Muscle of arm (tissue), 1 donor: ENCODE measurements at regions not wholly inside any gene's neighbourhood (a gene's known extent, or its start where the extent isn't known, plus 50 kb on each side); places are given as distances from the start of the nearest gene placed in this dataset.
"Not testable (repeated sequence)": the region's sequence is repeated elsewhere in the genome, so short reads cannot be mapped to it uniquely, and the experiment has no call there.

Experiments
- DNase-seq: peaks from one replicate; pipeline ENCODE4 v3.0.0-alpha.2; 2013

- no peak for DNase-seq
Measured at GRCh38 chr19:56894626-56895025, 54.1 kb upstream of the PEG3 start.

- DNase-seq = no peak
Measured at GRCh38 chr19:56896095-56896494, 55.6 kb upstream of the PEG3 start.

DNA sequence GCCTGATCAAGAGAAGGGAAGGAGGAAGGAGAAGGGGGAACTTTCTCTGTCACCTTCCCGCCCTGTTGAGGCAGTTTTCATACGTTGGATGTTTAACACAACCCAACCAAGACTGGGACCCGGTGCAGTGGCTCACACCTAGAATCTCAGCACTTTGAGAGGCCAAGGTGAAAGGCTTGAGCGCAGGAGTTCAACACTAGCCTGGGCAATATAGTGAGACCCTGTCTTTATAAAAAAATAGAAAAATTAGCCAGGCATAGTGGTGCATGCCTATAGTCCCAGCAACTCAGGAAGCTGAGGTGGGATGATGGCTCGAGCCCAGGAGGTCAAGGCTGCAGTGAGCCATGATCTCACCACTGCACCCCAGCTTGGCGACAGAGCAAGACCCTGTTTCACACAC is 59.4 kb upstream of the PEG3 start:
- no peak for DNase-seq

DNA sequence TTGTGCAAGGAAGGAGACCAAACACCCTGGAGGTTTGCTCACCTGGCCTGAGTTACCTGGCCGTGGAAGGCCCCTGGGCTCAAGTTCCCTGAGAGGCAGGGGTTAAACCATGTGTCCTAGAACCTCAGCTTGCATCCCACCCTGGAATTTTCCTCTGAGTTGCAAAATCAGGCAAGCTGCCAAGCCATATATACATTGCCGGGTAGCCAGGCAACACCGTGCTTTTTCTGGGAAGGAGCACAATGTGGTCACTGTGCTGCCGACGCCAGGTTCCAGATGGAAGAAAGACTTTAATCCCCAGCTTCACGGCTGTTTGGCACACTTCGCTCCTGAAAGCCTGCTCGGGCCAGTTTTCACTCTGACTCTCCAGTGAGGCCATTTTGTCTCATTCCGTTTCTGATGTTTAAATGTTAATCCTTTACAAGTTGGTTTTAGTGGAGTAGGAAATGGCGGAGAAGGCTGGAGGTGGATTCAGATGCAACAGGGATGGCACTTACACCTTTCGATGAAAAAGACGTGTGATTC is 60.1 kb upstream of the PEG3 start:
- DNase-seq = peak; percentile 94

- DNase-seq = peak; percentile 62
Measured at GRCh38 chr19:56905631-56906150, 65.2 kb upstream of the PEG3 start.

GRCh38 chr19:56912401-56913112 is 72.0 kb upstream of the PEG3 start:
- DNase-seq = no peak

DNA sequence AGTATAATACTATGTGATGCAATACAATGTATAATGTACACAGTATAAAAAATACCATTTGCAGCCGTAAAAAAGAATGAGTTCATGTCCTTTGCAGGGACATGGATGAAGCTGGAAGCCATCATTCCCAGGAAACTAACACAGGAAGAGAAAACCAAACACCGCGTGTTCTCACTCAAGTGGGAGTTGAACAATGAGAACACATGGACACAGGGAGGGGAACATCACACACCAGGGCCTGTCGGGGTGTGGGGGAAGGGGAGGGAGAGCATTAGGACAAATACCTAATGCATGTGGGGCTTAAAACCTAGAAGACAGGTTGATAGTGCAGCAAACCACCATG is 72.6 kb upstream of the PEG3 start:
- DNase-seq = not testable (repeated sequence)

GRCh38 chr19:56916528-56916927 is 76.0 kb upstream of the PEG3 start:
- DNase-seq = no peak

GRCh38 chr19:56917529-56917928 is 77.0 kb upstream of the PEG3 start:
- no peak for DNase-seq

DNA sequence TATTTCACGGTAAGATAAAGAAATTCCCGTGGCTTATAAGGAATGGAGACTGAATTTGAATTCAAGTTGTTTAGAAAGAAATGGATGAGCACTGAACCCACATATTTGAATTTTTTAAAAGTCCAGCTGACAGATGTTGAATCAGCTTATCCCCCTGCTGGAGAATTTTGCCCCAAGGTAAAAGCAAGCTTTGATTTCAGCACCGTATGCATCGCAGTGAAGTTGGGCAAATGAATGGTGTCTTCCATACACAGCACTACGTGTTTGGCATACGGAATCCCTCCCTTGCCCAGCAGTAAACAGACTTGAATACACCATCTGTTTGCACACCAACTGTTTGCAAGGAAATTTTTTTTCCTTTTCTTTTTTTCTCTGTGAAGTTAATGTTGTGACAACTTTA is 77.5 kb upstream of the PEG3 start:
- DNase-seq = no peak

DNA sequence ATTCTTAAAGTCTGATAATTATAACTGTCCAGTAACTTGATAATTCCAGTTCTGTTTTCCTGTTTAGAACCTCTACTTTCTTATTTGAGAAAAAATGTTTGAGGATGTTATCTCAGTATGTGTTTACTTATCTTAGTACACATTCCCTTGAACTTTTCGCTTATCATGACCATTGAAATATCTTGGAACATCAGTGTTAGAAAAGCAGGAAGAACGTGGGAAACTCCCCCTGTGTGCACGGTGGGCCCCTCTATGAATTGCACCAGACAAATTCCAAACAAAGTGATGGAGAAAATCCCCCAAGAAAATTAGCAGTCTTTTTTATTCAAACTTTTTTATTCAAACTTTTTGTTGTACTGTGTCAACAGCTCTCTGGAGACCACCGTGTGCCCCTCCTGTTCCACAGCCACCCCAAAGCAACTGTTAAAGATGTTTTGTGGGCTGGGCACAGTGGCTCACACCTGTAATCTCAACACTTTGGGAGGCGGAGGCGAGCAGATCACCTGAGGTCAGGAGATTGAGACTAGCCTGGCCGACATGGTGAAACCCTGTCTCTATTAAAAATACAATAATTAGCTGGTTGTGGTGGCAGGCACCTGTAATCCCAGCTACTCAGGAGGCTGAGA is 78.3 kb upstream of the PEG3 start:
- DNase-seq = no peak

- DNase-seq = no peak
Measured at GRCh38 chr19:56919308-56919995, 78.9 kb upstream of the PEG3 start.

- DNase-seq = not testable (repeated sequence)
Measured at GRCh38 chr19:56926094-56926493, 85.6 kb upstream of the PEG3 start.

- no peak for DNase-seq
Measured at GRCh38 chr19:56927294-56927693, 86.8 kb upstream of the PEG3 start.

- DNase-seq = no peak
Measured at GRCh38 chr19:56927791-56928207, 87.3 kb upstream of the PEG3 start.

DNA sequence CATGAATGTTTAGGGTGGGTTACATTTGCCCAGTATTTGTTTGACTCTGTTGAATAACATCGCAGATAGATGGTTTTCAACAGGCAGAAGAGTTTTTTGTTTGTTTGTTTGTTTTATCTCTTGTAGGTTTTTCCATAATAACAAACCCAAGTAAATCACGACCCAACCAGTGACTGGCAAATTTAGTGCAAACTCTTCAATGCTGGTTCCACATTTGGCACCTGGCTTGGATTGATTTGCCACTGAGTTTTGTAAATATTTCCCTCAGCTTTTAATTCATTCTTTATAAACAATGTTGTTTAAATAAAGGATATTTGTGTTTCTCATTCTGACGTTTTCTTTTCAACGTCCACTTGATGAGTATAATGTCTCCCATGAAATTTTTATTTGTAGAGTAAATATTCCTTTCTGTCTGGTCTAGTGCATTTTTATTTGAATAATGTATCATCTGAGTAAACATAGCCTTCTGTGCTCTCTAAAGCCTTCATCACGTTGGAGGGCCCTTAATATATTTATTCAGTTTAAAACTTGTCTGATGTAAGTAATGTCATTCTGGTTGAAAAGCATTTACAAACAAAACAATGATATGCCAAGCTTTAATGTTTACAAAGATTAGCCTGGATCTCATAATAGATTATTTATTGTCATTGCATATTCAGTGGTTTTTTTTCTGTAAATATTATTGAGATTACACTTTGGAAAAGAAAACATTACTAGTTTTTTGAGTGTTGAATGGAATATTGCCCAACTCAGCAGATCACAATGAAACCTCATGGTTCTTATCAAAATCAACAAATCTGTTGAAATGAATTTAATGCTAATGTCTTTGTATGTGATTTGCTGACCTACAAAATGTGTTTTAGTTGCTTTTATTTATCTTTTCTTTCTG is 90.4 kb upstream of the PEG3 start:
- DNase-seq = no peak

DNA sequence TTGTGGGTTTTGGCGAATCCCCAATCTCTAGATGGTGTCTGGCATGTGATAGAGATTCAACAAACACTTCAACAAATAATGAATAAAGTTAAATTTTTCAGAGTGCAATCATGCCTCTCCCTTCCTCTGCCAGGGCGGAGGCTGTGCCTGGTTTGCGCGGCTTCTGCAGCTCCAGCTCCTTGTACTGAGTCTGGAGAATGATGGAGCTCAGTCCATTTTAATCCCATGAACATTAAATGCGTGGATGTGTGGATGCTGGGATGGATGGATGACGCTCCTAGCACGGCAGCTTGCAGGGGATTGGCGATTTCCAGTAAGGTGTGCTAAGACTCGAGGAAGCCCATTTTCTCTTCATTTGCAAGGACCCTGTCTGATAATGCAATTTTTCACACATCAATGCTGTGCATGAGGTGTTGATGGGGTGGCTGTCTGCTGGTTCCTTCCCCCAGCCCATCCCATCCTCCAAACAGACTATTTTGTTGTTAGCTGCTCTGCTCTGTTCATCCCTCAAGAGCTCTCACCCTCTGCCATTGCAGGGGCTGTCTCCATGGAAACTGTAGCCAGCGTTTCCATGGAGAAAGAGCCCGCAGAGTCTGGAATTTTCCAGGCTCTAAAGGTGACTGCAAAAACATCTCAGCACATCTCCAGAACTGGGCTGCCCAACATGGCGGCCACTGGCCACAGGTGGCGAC is 92.6 kb upstream of the PEG3 start:
- no peak for DNase-seq

DNA sequence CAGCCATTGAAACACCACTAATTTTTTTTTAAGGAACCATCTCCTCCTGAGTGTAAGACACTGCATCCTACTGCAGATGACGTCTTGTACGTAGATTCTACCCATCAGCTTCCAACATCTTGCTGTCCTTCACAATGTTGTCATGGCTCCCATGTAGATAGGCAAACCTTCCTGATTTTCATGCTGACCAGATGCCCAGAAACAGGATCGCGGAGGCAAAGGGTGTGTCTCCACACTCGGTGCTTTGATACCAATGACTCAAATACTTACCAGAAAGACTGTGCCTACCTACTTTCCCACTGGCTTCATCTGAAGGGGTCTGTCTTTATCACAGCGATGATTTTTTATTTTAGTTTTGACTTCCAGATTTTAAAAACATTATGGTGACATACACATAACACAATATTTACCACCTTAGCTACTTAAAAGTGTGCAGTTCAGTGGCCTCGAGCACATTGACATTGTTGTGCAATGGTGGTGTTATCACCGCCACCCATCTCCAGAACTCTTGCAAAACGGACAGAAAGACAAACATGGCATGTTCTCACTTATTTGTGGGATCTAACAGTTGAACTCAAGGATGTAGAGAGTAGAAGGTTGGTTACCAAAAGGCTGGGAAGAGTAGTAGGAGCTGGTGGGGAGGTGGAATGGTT is 94.0 kb upstream of the PEG3 start:
- DNase-seq = no peak

- no peak for DNase-seq
Measured at GRCh38 chr19:56939951-56940350, 99.4 kb upstream of the PEG3 start.

GRCh38 chr19:56942756-56943155 is 102.2 kb upstream of the PEG3 start:
- no peak for DNase-seq

DNA sequence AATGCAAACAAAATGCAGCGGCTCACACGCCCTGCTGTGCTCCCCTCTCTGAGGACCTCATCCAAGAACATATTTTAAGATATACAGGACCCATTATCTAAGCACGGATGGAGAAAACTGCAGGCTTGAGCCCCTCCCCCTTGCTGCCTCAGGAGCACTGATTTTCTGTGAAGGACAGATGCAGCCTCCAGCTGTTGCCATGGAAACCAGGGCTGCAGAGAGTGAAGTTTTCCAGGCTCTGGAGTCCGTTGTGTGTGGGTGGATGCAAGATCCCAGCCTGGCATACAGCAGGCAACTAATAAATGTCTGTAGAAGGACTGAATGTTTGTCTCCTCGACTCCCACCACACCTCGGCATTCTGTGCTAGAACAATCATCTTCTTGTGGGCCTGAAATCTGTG is 105.6 kb upstream of the PEG3 start:
- peak; percentile 26 for DNase-seq
